GM23338 (cell line): ENCODE measurements at regions not wholly inside any gene's neighbourhood (a gene's known extent, or its start where the extent isn't known, plus 50 kb on each side); places are given as distances from the start of the nearest gene placed in this dataset.

ENCODE experiments used
- ATAC-seq: fragments of 200-7000 bp; cut with Tn5 transposase; 3 replicates; pipeline ENCODE4 v1.9.1; 2020
- DNase-seq: peaks from one replicate; pipeline ENCODE4 v3.0.0-alpha.2; 2015; ENCODE audit warnings: low spot score
- H2AFZ ChIP-seq: fragments of 200-600 bp; sonication (generic); 2 replicates; pipeline ENCODE4 v1.8.0; 2016; ENCODE audit warnings: antibody characterized with exemption, mild to moderate bottlenecking, moderate library complexity
- H3F3A ChIP-seq: fragments of 200-600 bp; sonication (generic); replicated peaks from 2 replicates; pipeline ENCODE4 v1.8.0; 2017; ENCODE audit warnings: antibody characterized with exemption, mixed run types, low read depth
- H3K27ac ChIP-seq: fragments of 200-600 bp; sonication (generic); 2 replicates; pipeline ENCODE4 v1.6.1; 2016; ENCODE audit warnings: low read depth
- H3K27me3 ChIP-seq: fragments of 200-600 bp; sonication (generic); 2 replicates; pipeline ENCODE4 v1.8.0; 2016; ENCODE audit warnings: mild to moderate bottlenecking, mixed run types, moderate library complexity; ENCODE audit not compliant: insufficient read depth
- H3K36me3 ChIP-seq: fragments of 200-600 bp; sonication (generic); 2 replicates; pipeline ENCODE4 v1.8.0; 2016; ENCODE audit warnings: mild to moderate bottlenecking; ENCODE audit not compliant: insufficient read depth
- H3K4me1 ChIP-seq: fragments of 200-600 bp; sonication (generic); 2 replicates; pipeline ENCODE4 v1.8.0; 2016; ENCODE audit warnings: mild to moderate bottlenecking, moderate library complexity; ENCODE audit not compliant: insufficient read depth
- H3K4me2 ChIP-seq: fragments of 200-600 bp; sonication (generic); 2 replicates; pipeline ENCODE4 v1.7.1; 2017; ENCODE audit warnings: mixed run types
- H3K4me3 ChIP-seq: fragments of 200-600 bp; sonication (generic); 2 replicates; pipeline ENCODE4 v1.6.1; 2016; ENCODE audit warnings: mixed run types
- H3K79me2 ChIP-seq: fragments of 200-600 bp; sonication (generic); replicated peaks from 2 replicates; pipeline ENCODE4 v1.8.0; 2017; ENCODE audit warnings: mild to moderate bottlenecking; ENCODE audit not compliant: insufficient read depth
- H3K9me2 ChIP-seq: fragments of 200-600 bp; sonication (generic); 2 replicates; pipeline ENCODE4 v1.8.0; 2017; ENCODE audit not compliant: insufficient read depth
- H4K20me1 ChIP-seq: fragments of 200-600 bp; sonication (generic); replicated peaks from 2 replicates; pipeline ENCODE4 v1.8.0; 2017; ENCODE audit warnings: mild to moderate bottlenecking; ENCODE audit not compliant: insufficient read depth
- H3K27ac Mint-ChIP-seq: 2 replicates; pipeline ENCODE4 v1.8.0; 2020; ENCODE audit warnings: inconsistent platforms, mild to moderate bottlenecking, moderate library complexity, mixed read lengths
- H3K27me3 Mint-ChIP-seq: 3 replicates; pipeline ENCODE4 v1.8.0; 2022; ENCODE audit warnings: low read depth, mild to moderate bottlenecking, moderate library complexity, mixed read lengths, inconsistent platforms; ENCODE audit not compliant: insufficient read depth, poor library complexity
- H3K36me3 Mint-ChIP-seq: 3 replicates; pipeline ENCODE4 v1.8.0; 2021; ENCODE audit warnings: low read depth, mild to moderate bottlenecking, inconsistent platforms, moderate library complexity, mixed read lengths
- H3K4me1 Mint-ChIP-seq: 3 replicates; pipeline ENCODE4 v1.8.0; 2020; ENCODE audit warnings: mild to moderate bottlenecking, inconsistent platforms, mixed read lengths
- H3K4me3 Mint-ChIP-seq: 3 replicates; pipeline ENCODE4 v1.8.0; 2021; ENCODE audit warnings: moderate library complexity, mild to moderate bottlenecking, inconsistent platforms, mixed read lengths
- H3K9me3 Mint-ChIP-seq: 3 replicates; pipeline ENCODE4 v1.8.0; 2020; ENCODE audit warnings: moderate library complexity, mild to moderate bottlenecking, inconsistent platforms, mixed read lengths
- CREB1 ChIP-seq: fragments of 250-450 bp; sonication (Bioruptor Pico); IDR thresholded peaks from 2 replicates; pipeline ENCODE4 v1.5.0; 2020; ENCODE audit warnings: low read depth, mild to moderate bottlenecking, moderate library complexity
- EZH2 ChIP-seq: fragments of 200-600 bp; sonication (generic); IDR thresholded peaks from one replicate; pipeline ENCODE4 v1.8.0; 2017; ENCODE audit warnings: antibody characterized with exemption, mild to moderate bottlenecking, low read depth; ENCODE audit not compliant: unreplicated experiment
- JUNB ChIP-seq: IDR thresholded peaks from one replicate; pipeline ENCODE4 v1.6.1; 2016; ENCODE audit warnings: antibody characterized with exemption; ENCODE audit not compliant: unreplicated experiment
- NANOG ChIP-seq: IDR thresholded peaks from 2 replicates; pipeline ENCODE4 v1.6.1; 2016; ENCODE audit warnings: antibody characterized with exemption, borderline replicate concordance
- REST ChIP-seq: IDR thresholded peaks from one replicate; pipeline ENCODE4 v1.6.1; 2018; ENCODE audit warnings: antibody characterized with exemption; ENCODE audit not compliant: unreplicated experiment
- STAT1 ChIP-seq: IDR thresholded peaks from one replicate; pipeline ENCODE4 v1.6.1; 2016; ENCODE audit warnings: antibody characterized with exemption; ENCODE audit not compliant: unreplicated experiment
- ZNF114 ChIP-seq: fragments of 250-450 bp; sonication (Bioruptor Pico); IDR thresholded peaks from 2 replicates; pipeline ENCODE4 v1.5.0; 2020; ENCODE audit warnings: mild to moderate bottlenecking, moderate library complexity
- ZNF331 ChIP-seq: fragments of 250-450 bp; sonication (Bioruptor Pico); IDR thresholded peaks from 2 replicates; pipeline ENCODE4 v1.5.0; 2020; ENCODE audit warnings: low read depth, mild to moderate bottlenecking, moderate library complexity
- ZNF462 ChIP-seq: fragments of 250-450 bp; sonication (Bioruptor Pico); IDR thresholded peaks from 2 replicates; pipeline ENCODE4 v1.5.0; 2020; ENCODE audit warnings: mild to moderate bottlenecking, moderate library complexity
- TF ChIP-seq, protein P1 (sequence below), 2 experiments: fragments of 200-600 bp in 1 of 2; sonication (generic) in 1 of 2; conservative IDR thresholded peaks; 2 replicates each; pipeline versions ENCODE4 v1.5.1 to v1.6.1; 2016 to 2017; ENCODE audit warnings: antibody characterized with exemption in 2 of 2, low read depth in 2 of 2, mild to moderate bottlenecking in 2 of 2, moderate library complexity in 1 of 2

- Mint-ChIP-seq H3K4me1 (no peaks in the 10 kb centered on the region; the same call in 2 of the 3 replicates), H3K27me3 (no peaks in the 10 kb centered on the region), H3K27ac (0 out of 2 replicates have a peak overlapping the region, but pooled peaks have one; percentile 66), H3K4me3 (no peak overlapping the region), H3K36me3 (no peaks in the 10 kb centered on the region), H3K9me3 (no peaks in the 10 kb centered on the region)
- H3K9me2 ChIP-seq = no peaks in the 10 kb centered on the region
- no peak overlapping the region for H2AFZ ChIP-seq
- no peaks in the 10 kb centered on the region for H3K4me1 ChIP-seq
- ATAC-seq (no peak), DNase-seq (no peak)
- no peaks in the 10 kb centered on the region for H3K79me2 ChIP-seq
- no peak for TF ChIP-seq EZH2
- no peak for TF ChIP-seq REST
- TF ChIP-seq ZNF114 (CRISPR knock-in tag) = no peak
- no peak for TF ChIP-seq ZNF462 (CRISPR knock-in tag)
- TF ChIP-seq, protein P1, sequence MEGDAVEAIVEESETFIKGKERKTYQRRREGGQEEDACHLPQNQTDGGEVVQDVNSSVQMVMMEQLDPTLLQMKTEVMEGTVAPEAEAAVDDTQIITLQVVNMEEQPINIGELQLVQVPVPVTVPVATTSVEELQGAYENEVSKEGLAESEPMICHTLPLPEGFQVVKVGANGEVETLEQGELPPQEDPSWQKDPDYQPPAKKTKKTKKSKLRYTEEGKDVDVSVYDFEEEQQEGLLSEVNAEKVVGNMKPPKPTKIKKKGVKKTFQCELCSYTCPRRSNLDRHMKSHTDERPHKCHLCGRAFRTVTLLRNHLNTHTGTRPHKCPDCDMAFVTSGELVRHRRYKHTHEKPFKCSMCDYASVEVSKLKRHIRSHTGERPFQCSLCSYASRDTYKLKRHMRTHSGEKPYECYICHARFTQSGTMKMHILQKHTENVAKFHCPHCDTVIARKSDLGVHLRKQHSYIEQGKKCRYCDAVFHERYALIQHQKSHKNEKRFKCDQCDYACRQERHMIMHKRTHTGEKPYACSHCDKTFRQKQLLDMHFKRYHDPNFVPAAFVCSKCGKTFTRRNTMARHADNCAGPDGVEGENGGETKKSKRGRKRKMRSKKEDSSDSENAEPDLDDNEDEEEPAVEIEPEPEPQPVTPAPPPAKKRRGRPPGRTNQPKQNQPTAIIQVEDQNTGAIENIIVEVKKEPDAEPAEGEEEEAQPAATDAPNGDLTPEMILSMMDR (conservative IDR thresholded peaks at IDR 0.05; ENCODE audit: low read depth in 2 of 2) = no peak
- no peak for TF ChIP-seq ZNF331
- TF ChIP-seq STAT1 = no peak
- no peak for TF ChIP-seq JUNB
- TF ChIP-seq NANOG = no peak
- no peak for TF ChIP-seq CREB1 (CRISPR knock-in tag)
- H3K36me3 ChIP-seq = no peaks in the 10 kb centered on the region
- H3F3A ChIP-seq = no peaks in the 10 kb centered on the region
- H4K20me1 ChIP-seq = no peaks in the 10 kb centered on the region
- H3K4me2 ChIP-seq = no peak overlapping the region
- H3K27me3 ChIP-seq = no peaks in the 10 kb centered on the region
- H3K27ac ChIP-seq = no peak overlapping the region
- H3K4me3 ChIP-seq = no peak overlapping the region
Observed at GRCh38 chr3:22265403-22265802, 514.4 kb upstream of the ZNF385D start.
